ENCODE measurements at regions not wholly inside any gene's neighbourhood (a gene's known extent, or its start where the extent isn't known, plus 50 kb on each side); places are given as distances from the start of the nearest gene placed in this dataset.

DNA sequence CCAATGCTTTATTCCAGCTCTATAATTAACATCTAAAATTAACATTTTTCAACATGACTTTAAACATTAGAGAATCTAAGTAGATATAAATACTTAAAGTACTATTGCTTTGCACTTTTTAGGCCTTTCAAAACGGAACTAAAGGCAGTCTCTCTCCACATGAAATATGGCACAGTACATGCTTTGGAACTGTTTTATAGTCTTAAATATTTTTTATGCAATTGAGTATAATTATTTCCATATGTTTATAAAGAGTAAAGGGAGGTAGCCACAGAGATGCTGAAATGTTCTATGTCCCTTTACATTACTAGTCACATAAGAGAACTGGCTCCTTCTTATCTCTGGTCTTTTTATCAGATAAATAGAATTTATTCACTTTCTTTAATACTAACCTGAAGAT is 674.0 kb downstream of the PLCL1 start:
- DNase-seq, result no peak

DNA sequence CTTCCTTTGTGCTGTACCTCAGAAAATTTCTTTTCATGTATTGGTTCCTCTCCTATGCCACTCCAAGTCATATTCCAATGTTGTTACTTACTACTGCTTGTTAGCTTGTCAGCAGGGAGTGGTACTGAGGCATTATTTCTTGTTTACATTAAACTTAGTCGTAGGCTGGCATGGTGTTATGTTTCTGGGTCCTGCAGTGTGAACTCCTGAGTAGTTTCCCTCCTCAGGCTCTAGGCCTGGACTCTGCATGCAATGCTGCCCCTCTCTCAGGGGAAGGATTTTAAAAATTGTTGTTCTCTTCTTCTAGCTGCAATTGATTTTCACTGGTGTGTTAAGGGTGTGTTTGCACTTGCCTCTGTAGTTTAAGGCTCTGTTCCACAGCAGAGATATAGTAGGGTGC is 671.6 kb downstream of the PLCL1 start:
- no peak for DNase-seq

DNA sequence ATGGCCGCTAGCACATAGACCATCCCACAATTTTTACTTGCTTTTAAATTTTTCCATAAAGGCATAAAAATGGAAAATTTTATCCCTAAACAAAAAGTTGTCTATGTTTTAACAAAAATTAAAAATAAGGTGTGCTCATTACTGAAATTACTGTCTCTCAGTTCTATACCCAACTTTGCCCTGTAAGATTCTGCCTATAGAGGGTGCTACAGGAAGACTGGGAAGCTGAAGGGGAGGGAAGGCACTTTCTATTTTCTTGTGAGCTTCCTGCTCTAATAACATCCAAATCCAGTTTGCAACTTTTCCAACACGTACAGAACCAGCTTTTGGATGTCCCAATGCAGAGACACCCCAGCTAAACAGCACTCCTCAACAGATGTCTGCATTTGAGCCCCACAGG is 666.9 kb downstream of the PLCL1 start:
- no peak for DNase-seq

DNA sequence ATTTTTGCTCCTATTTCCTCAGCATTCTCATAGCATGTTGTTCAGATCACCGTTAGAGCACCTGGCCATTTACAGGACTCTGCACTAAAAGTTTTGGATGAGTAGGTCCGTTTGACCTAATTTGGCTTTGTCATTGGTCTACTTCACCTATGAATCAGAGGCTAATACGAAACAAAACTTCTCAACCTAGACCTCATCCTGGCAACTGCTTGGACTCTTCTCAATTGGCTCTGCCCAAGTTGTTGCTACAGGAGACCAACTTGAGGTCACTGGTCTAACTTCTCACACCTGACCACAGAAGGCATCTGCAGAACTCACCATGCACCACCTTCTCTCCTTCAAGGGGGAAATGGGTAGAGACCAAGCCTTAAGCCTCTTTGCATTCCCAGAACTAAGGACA is 663.7 kb downstream of the PLCL1 start:
- no peak for DNase-seq

DNA sequence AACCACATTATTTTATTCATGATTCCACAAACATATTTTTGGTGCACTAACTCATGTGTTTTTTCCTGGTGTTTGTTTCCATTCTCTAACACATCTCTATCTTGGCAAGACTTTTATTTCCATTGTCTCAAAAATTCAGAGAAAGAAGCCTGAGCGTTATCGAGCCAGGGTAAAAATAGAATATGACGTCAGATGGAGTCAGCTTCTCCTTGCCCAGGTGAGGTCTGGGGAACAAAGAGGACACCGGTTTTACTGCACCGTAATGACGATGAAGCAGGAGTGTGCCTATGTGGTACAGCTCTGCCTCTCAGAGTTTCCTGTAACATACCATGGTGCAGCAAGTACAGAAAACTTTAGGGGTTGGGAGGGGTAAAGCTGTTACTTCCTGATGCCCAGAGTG is 661.6 kb downstream of the PLCL1 start:
- DNase-seq, result peak; percentile 4

DNA sequence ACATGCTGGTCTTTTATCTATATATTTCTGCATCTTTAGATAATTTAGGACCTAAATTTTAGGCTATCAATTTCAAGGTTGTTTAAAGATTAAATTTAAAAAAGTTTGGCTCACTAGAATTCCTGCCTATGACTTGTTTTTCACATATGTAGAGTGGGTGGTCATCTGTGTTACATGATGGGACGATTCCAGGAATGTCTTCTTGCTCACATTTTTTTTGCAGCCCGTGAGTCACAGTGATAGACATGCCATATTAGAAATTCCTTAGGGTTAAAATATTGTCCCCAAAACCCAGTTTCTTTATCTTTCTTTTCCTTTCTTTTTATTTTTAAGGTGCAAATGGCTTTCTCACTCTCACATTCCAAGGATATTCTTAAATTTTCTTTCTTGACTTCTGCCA is 652.0 kb downstream of the PLCL1 start:
- DNase-seq, result no peak

DNA sequence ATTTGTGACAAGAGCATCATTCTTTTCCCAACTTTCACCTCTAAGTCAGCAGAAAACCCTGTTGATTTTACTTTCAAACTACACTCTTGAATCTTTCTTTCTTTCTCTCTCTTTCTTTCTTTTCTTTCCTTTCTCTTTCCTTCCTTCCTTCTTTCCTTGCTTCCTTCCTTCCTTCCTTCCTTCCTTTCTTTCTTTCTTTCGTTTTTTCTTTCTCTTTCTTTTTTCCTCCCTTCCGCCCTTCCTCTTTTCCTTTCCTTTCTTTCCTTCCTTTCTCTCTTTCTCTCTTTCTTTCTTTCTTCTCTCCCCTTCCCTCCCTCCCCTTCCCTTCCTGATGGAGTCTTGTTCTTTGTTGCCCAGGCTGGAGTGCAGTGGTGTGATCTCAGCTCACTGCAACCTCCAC is 649.5 kb downstream of the PLCL1 start:
- no peak for DNase-seq

DNA sequence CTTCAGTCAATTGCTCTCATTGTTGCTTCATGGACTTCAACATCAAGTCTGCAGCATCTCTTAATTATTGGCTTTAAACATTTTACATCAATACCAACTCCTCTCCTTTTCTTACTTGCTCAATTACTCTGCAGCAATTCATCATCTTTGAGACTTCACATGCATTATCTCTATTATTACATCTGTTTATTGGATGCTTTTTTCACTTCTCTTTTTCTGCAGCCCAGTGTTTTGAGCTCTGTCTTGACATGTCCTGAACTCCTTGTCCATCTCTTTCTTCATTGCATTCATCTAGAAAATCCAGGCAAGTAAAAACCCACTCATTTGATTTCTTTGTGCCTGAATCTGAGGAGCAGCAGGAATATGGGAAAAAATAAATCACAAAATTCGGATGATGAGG is 647.9 kb downstream of the PLCL1 start:
- DNase-seq, result no peak

DNA sequence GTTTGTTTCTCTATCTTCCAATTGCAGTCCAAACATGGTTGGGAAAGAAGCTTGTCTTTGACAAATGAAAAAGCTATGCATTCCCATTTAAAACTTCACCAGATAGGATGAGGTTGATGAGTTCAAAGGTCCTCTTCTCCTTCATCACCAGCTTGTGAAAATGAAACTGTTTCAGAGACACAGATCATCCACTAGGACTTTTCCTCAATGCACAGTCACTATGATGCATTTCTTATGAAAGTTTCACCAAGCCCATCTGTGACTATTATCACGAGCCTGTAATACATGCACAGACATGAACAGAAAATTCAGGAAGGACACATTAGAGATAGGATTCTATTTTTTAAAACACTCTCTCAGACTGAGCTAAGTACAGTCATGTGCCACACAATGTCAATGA is 644.4 kb downstream of the PLCL1 start:
- DNase-seq, result no peak

DNA sequence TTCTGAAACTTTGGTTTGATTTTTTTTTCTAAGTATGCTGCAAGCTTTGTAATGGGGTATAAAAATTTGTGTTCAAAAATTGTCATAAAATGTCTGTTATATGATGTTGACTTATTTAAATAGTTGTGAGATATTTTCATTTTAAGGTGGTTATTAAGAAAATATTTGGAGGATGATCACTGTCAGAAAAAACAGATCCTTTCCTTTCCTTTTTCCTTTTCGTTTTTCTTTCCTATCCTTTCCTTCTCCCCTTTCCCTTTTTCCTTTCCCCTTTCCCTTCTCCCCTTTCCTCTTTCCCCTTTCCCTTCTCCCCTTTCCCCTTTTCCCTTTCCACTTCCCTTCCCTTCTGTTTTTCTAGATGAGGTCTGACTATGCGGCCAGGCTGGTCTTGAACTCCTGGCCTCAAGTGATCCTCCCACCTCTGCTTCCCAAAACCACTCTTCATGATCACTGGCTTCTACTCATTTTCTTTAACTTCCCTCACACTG is 640.5 kb downstream of the PLCL1 start:
- DNase-seq, result no peak

DNA sequence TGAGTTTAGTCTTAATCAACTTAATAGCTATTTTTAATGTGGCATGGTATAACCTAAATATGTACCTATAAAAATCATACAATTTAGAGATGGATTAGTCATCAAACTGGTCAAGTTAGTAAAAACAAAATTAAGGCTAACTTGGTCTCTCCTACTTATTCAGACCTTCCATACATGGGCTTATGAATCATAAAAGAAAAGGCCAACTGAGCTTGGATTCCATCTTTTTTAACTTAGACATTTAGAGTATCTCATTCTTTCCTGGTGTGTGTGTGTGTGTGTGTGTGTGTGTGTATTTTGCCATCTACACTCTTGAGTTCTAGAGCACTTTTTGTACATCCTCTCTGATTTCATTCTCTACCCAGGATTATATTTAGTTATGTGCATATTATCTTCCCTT is 637.5 kb downstream of the PLCL1 start:
- DNase-seq, result no peak

DNA sequence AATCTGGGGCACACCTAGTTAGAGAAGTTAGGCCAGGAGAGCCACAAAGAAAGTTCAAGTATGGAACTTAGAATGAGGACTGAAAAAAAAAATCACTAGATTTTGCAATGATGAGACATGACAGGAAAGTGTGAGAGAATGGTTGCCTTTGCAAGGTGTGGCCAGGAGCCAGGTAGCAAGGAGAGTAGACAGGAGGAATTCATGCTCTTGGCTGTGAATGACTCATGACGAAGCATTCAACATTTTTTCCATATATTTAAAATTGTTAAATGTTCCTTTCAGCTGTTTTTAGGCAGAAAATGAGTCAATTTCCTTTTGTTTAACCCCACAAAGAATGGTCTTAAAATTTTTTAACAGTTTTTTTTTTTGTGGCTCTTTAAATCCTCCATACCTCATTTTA is 636.9 kb downstream of the PLCL1 start:
- no peak for DNase-seq

DNA sequence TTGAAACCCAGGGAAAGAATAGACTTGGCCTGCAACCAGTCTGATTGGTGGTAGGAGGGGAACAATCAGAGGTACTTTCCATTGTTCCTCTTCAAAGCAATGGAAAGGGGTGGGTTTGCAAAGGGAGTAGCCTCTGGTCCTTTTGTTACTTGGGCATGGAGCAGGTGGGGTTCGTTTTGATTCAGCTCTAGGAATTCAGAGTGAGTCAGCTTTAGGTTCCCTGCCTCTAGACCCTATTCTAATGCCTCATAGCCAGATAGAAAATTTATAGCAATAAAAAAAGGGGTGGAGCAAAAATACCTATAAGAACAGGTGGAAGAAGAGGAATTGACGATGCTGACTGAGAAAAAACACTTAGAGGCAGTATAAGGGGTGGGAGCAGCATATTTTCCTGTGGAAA is 636.4 kb downstream of the PLCL1 start:
- no peak for DNase-seq

DNA sequence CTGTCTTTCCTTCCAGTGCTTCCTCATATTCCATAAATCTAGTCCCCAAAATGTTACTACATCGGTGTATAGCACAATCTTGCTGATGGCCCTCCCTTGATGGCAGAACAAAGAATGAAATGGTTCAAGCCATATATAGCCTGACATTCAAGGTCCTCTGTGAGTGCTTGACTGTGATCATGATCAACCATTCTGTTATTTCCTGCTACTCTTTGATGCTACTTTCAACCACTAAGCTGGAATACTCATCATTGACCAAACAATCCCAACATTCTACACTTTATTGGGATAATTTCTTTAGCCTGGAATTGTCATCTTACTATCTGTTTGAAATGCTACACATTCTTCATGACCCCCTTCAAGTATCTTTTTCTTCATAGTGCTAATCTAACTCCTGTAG is 633.9 kb downstream of the PLCL1 start:
- no peak for DNase-seq

DNA sequence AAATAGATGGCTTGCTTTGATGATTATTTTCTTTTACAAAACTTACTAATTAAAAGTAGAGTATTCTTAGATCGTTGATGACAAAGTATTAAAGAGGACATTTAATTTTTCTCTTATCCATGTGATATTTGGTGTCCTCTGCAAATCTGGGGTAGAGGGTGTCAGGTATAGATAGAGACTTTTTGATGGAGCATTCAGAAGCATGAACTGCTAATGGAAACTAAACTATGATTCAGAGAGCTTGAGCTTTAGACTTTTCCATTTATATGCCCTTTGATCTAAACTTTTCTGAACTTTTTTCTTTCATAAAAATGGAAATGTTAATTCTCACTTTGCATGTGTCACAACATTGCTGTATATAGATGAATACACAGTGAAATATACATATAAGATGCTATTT is 619.7 kb downstream of the PLCL1 start:
- DNase-seq, result no peak

DNA sequence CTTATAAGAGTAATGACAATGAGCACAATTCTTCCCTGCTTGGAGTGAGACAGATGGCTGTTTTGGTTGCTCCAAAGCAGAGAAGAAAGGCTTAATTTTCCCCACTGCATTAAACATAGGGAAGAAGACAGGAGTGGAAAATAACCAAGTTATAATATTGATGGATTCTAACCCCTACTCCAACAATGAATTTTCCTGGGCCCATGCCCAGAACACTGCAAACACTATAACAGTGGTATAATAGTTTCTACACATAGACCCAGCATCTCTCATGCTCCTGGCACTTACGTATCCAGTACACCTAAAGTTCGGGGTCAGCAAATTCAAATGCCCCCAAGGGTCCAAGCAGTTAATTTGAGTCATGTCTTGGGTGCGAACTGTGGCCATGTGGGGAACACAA is 613.4 kb downstream of the PLCL1 start:
- DNase-seq, result no peak

DNA sequence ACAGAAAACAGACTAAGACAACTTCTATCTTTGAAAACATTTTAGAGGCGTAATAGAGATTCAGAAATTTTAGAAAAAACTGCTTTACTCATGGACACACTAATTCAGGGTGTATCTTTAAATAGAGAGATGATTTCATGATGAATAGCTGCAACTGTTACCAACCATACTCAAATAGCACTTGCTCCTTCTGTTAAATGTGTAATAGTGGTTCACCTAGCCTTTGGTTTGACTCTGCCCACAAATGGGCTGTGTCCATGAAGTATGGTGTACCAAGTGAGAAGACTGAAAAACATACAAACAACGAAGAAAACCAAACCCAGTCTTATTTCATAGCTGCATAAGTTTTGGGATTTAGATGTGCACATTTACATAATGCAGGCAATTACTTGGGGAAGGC is 610.6 kb downstream of the PLCL1 start:
- no peak for DNase-seq

DNA sequence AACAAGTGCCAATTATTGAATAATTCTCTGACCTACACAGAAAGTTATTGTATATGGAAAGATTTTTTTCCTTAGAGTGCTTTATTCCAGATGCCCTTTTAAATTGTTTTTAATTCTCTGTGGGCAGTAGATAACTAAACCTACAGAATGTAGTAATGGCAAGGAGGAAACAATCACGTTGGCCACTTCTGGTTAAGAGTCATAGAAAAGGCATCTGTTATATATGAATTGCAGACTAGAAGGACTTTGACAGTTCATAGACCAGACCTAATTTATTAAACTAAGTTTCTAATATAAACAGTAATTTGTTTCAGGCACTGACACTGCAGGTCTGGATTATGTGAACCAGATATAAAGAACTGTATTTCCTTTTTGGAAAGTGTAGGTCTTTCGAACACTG is 607.5 kb downstream of the PLCL1 start:
- no peak for DNase-seq

DNA sequence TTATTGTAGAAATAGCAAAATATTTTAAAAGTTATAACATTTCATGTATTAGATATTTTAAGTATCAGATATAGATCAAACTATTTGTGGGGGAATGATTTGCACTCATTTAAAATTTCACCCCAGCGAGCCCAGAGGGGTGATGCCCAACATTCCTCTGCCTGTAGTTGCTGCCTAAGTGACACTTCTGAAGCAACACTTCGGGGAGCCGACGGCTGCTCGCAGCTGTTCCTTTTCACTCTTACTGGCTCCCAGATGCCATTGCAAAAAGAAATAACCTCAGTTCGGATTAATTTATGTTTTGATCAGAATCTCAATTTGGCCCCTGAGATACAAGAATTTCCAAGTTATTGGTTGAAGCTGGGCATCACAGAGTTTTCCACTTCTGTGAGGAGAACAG is 603.8 kb downstream of the PLCL1 start:
- DNase-seq, result no peak

DNA sequence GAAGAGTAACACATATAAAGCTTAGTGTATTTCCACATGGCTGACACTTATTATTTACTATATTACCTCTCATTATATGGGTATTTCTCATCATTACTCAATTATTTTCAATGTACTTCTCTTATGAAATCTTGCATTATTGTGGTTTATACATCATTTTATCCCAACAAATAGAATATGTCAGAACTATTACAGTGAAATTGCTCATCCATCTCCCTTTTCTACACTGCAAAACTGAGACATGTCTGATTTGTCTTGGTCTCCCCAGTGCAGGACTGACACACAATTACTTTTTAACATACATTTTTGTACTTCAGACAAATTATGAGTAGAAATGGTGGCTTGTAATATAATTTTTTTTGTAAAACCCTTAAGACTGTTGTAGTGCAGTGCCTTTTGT is 600.9 kb downstream of the PLCL1 start:
- DNase-seq, result no peak

DNA sequence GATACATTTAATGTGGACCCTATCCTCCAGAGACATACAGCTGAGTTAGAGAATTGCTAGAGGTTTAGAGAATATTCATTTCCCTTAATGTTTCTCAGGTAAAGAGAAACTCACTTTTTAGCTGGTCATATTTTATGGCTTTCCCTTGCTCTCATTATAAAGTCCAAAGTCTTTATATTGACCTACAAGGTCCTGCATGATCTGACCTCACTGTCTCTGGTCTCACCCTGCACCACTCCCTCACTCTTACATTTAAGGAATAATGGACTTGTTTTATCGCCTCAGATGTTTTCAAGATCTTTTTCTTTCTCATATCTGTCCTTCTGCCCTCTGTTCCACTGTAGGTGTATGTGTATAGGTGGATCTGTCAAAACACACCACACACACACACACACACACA is 597.3 kb downstream of the PLCL1 start:
- no peak for DNase-seq

DNA sequence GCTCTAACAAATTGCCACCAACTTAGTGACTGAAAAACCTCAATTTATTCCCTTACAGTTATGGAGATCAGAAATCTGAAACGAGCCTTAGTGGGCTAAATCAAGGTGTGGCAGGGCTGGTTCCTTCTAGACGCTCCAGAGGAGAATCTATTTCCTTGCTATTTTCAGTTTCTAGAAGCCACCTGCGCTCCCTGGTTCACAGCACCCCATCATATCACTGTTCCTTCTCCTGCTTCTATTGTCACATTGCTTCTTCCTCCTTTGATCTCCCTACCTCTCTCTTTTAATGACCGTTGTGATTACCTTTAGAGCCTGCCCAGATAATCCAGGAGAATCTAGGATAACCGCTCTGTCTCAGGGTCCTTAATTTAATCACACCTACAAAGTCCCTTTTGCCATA is 596.6 kb downstream of the PLCL1 start:
- no peak for DNase-seq

DNA sequence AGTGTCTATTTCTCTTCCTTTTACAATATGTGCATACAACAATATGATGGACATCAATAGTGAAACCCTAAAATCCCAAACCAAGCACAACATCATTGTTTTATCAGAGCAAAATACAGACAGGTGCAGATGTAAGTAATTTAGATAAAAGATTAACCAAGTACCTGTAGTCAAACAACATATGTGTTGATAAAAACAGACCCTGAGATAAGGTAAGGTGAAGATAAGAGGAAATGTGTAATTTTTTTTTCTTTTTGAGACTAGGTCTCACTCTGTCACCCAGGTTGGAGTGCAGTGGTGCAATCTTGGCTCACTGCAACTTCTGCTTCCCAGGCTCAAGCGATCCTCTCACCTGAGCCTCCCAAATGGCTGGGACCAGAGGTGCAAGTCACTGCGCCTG is 589.8 kb downstream of the PLCL1 start:
- no peak for DNase-seq

DNA sequence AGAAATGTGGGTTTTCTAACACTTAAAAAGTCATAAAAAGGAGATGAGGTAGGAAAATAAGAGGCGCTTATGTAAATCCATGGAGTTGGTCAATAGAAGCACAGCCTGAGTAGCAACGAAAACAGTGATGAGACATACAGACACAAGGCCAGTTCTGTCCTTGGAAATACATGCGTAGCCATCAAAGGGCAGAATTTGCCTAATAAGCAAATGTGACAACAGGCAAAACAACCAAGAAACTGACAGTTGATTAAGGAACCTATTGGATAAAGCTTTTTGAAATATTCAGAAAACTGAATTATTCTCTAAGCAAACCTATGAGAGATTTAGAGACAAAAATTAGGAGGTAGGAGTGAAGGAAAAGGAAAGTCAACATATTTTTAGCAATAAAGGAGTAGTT is 586.3 kb downstream of the PLCL1 start:
- no peak for DNase-seq

DNA sequence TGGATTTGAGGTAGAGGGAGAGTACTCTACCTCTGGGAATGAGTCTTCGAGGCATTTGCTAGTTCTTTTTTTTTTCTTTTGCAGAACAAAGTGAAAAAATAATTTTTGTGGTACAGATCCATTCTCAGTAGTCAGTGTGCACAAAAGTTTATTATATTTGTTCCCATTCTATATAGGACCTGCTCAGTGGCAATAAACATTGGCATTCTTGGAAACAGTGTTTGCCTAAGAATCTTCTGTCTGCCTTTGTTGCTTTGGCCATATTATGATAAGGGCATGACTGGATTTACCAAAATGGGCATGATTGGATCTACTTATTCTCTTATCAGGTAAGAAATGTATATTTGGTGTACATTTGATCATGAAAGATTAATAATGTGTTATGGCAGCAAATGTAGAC is 583.3 kb downstream of the PLCL1 start:
- DNase-seq, result no peak

DNA sequence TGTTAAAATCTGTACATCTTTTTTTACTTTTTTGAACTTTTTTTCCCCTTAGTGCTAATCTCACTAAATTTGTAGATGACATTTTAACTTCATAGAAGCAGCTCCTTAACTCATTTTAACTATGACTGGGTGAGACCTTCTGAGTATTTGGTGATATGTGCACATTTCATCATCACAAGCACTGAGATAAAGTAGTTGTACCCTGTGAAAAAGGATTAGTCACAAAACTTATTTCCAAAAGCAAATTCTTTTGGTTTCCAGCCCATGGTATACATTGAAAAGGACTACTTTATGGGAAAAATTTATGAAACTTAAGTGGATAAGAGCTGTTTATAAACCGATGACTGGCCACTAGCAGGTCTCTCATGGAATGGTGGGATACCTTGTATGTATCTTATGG is 581.5 kb downstream of the PLCL1 start:
- DNase-seq, result no peak
